DMS79 (cell line): ENCODE measurements at regions not wholly inside any gene's neighbourhood (a gene's known extent, or its start where the extent isn't known, plus 50 kb on each side); places are given as distances from the start of the nearest gene placed in this dataset.
"Not testable (repeated sequence)": the region's sequence is repeated elsewhere in the genome, so short reads cannot be mapped to it uniquely, and the experiment has no call there.

Experiments
- DNase-seq: peaks from one replicate; lab custom pipeline; 2025; lab: John Stamatoyannopoulos, UW

GRCh38 chr1:65062339-65062738 is 85.7 kb upstream of the AK4 start:
- no peak for DNase-seq

DNA sequence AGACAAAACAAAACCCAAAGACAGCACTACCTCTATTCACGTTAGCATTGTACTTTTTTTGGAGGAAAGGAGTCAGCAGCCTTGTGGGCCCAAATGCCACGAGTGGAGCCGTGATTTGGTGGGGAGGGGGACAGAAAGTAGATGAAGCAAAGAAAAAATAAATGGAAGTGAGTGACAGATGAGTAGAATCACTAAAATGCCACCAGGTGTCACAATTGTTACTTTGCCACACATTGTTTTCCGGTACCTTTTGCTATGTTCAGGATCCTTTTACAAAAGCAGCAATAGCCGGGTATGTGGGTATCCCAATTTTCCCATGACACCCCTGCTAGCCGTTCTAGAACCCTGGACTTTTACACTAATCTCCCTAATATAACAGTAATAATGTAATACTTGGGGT is 85.0 kb upstream of the AK4 start:
- DNase-seq, result no peak

DNA sequence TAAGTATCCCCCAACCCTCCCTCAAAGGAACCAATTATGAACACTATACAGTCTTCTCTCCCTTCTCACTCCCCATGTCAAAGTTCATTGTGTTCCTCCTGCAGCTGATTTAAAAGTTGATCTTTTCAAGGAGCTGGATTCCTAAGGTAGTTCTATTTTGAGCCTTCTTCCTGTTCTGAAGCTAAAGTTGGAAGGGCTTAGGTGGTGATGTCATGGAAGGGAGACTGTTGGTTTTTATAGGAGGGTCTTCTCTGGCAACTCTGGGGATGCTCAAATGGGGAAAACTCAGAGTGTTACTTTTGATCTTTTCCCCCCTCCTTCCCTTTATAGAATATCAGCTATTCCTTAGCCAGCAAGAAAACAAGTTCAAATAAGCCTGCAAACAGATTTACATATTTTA is 83.0 kb upstream of the AK4 start:
- no peak for DNase-seq

- DNase-seq, result no peak
Observed at GRCh38 chr1:65065524-65066418, 82.2 kb upstream of the AK4 start.

GRCh38 chr1:65066419-65066765 is 81.6 kb upstream of the AK4 start:
- no peak for DNase-seq

- no peak for DNase-seq
Observed at GRCh38 chr1:65066766-65067490, 81.1 kb upstream of the AK4 start.

DNA sequence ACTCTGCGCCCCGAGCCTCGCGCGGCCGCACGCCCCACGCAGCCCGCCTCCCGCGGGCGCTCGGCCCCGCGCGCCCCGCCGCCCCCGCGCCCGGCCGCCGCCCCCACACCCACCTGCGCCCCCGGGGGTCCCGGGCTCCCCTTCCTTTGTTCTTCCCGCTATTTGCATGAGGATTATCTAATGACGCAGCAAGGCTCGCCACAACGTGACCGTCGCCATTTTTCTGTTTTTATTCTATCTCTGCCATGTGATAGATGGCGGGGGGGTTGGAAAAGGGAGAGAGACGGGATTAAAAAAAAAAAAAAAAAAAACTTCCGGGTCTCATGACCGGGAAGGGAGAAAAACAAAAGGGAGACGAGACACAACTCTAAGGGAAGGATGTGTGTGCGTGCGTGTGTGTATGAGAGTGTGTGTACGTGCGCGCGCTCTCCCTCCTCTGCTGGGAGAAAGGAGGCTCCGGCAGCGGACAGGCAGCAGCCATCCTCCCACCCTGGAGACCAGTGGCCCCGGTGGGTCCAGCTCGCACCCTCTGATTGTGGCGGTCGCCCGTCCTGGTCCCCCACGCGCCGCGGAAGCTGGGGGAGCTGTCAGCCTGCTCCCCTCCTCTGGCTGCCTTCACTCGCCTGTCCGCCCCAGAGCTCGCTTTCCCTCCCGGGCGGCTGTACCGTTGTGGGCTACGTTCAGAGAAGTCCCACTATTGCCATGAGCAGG is 80.4 kb upstream of the AK4 start:
- peak; percentile 65 for DNase-seq

DNA sequence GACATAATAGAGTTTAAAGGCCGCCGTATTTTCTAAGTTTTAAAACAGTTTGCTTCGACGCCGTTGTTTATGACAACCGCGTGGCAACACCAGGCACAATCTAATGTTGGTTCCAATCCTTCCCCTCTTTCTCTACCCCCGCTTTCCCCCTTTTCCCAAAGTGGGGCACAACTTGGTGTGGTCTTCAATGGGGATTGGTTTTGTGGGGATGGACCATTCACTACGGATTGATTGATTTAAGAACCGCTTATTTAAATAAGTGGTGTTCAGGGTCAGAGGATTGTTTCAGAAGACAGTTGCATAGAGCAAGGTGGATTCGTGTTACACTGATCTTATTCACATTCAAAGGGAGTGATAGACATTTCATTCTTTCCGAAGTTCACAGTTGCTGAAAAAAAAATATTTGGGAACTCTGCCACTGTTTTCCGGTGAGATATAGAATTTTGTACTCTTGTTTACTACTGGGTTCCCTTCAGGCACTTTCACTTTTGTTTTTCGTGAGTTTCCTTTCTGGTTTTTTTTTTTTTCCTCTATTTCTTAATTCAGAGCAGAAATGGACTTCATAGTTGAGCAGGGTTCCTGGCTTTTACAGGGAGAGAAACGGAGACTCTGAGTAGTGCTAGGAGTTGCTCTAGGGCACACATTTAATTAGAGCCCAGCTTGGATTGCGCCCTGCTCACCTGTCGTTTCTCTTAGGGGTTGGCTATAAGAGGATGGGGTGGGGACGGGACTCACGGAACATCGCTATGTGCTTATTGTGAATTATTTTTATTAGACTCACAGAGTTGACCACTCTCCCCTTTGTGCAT is 79.6 kb upstream of the AK4 start:
- no peak for DNase-seq

GRCh38 chr1:65069011-65069565 is 78.9 kb upstream of the AK4 start:
- DNase-seq, result no peak

DNA sequence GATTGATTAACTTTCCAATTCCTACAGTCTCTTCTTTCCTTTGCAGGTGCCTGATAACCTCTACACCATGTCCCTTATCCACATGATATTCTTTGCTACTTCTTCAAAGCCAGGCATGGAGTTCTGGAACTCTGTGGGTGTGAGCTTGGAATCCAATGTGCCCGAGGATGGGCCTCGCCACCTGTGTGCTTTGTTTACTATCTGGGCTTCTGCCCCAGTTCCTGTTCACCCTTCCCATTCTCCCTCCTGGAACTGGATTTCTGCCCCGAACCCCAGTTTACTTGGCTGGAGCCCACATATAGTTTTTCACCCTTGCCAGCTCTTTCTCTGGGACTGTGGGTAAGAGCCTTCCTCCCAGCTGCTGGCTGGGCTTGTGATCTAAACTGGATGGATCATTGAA is 75.2 kb upstream of the AK4 start:
- no peak for DNase-seq

DNA sequence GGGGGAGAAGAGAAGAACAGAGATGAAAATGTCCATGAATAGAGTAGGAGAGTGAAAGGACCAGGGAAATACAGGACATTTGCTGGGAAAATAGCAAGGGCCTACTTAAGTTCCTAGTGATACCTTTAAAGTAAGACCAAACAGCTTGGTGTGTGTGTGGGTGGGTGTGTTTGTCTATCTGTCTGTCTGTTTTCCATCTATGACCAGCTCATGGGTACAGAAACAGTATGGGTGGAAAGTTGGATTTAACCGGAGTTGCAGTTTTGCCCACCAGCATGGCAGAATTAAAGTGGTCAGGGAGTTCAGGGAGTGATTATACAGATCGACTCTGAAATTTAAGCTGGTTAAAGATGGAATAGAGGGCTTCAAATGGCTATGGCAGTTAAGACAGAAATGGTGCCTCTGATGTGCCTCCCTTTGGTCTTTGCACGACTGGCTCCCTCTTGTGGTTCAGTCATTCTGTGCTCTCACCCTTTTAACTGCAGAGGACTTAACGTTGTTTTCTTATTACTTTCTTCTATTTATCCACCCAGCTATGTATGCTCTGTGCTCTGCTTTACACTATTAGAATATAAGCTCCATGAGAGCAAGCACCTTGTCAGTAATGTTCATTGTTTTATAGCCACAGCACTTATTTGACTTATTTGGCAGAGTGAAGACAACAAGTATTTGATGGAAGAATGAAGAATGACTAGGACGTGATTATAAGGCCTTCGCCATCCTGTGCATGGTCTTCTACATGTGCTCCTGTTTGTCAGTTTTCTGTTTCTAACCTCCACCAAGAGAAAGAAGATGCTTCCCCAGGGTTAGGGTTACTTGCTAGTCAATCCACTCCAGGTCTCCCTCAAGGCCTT is 72.7 kb upstream of the AK4 start:
- DNase-seq, result peak; percentile 26

- DNase-seq, result no peak
Observed at GRCh38 chr1:65077369-65077768, 70.6 kb upstream of the AK4 start.

DNA sequence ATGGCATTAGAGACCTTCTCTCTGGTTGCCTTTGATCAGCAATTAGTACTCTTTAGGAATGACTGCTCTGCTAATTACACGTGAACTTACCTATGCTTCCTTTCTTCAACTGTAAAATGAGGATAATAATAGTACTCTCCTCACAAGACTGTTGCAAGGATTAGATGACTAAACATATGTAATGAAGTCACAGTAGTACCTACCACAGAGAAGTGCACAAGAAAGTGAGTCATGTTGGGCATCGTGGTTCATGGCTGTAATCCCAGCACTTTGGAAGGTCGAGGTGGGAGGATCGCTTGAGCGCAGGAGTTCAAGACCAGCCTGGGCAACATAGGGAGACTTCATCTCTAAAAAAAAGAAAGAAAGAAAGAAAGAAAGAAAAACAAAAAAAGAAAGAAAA is 68.1 kb upstream of the AK4 start:
- no peak for DNase-seq

- DNase-seq, result no peak
Observed at GRCh38 chr1:65082346-65083040, 65.5 kb upstream of the AK4 start.

DNA sequence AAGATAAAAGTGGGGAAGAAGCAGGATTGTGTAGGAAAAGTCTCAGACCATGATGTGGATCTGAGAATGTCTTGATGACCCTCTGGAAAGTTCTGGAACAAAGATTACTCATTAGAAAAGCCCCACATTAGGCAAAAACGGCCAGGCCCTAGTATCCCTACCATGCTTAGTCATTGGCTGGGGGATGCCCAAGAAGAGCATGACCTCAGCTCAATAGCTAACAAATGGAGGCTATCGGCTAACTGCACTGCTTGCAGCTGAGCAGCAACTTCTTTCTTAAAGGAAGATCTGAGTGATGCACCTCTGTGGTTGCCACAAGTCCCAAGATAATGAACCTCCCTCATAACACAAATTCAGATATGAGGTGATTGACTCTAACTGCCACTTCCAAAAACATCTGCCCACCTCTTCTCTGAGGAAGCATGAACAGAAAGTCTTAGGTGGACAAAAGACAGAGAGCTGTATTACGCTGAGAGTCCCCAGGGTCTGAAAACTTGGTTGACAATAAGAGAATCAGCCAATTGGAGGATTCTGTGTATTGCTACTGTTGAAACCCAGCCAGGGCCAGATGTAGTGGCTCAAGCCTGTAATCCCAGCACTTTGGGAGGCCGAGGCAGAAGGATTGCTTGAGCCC is 64.6 kb upstream of the AK4 start:
- DNase-seq, result no peak

DNA sequence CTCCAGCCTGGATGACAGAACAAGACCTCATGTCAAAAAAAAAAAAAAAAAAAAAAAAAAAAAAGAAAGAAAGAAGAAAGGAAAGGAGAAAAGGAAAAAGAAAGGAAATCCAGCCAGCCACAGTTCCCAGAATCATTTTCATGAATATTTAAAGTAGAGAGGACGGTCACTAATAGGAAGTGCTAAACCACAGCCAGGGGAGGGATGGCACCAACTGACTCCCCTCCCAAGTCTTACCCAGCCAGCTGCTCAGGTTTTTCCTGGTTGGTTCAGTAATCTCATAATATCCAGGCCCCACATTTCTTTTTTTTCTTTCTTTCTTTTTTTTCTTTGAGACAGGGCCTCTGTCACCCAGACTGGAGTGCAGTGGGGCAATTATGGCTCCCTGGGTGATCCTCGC is 63.9 kb upstream of the AK4 start:
- DNase-seq, result no peak

DNA sequence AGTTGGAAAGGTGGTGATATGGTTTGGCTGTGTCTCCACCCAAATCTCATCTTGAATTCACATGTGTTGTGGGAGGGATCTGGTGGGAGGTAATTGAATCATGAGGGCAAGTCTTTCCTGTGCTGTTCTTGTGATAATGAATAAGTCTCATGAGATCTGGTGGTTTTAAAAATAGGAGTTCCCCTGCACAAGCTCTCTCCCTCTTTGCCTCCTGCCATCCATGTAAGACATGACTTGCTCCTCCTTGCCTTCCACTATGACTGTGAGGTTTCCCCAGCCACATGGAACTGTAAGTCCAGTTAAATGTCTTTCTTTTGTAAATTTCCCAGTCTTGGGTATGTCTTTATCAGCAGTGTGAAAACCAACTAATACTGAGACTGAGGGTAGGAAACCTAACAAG is 60.5 kb upstream of the AK4 start:
- not testable (repeated sequence) for DNase-seq

DNA sequence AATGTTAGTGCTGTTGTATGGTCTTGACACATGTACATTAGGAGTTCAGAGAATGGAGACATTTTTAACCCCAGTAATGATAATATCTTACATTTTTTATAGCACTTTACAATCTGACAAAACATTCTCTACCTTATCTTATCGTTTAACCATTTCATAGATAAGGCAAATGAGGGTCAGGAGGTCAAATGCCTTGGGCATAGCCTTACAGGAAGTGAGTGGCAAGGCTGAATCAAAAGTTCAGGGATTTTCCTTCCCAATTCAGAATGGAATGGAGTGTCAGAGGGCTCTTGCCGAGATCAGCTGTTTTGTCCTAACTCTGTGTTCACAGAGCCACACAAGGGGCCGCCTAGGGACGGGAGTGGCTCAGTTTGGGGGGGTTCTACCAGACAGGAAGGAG is 57.6 kb upstream of the AK4 start:
- DNase-seq, result no peak

GRCh38 chr1:65092691-65093090 is 55.3 kb upstream of the AK4 start:
- DNase-seq, result no peak

GRCh38 chr1:65097076-65097475 is 50.9 kb upstream of the AK4 start:
- no peak for DNase-seq
